ENCODE measurements at regions not wholly inside any gene's neighbourhood (a gene's known extent, or its start where the extent isn't known, plus 50 kb on each side); places are given as distances from the start of the nearest gene placed in this dataset.

- in situ Hi-C loops (cut with MboI): no loop called here
- Histone ChIP-seq H4K20me1 (ENCODE audit: control insufficient read depth, insufficient read depth) (no peaks in the 10 kb centered on the region), H2AFZ (ENCODE audit: control insufficient read depth, low read depth, low read length) (no peak overlapping the region), H3K9ac (ENCODE audit: control insufficient read depth, insufficient read depth, low read length) (no peak overlapping the region), H3K36me3 (ENCODE audit: control insufficient read depth in 2 of 2, insufficient read depth in 2 of 2, low read length in 1 of 2) (no peaks in the 10 kb centered on the region), H3K4me3 (no peak overlapping the region), H3K4me1 (ENCODE audit: control insufficient read depth, insufficient read depth, low read length) (peaks cover 83% of the 10 kb centered on the region), H3K27ac (ENCODE audit: control insufficient read depth, insufficient read depth) (peak overlapping the region; percentile 92), H3K9me3 (replicated peaks; ENCODE audit: control insufficient read depth, insufficient read depth, low read length) (no peaks in the 10 kb centered on the region; the same call in 2 of the 3 replicates), H3K79me2 (ENCODE audit: control insufficient read depth, insufficient read depth, low read length) (no peaks in the 10 kb centered on the region; the same call in 1 of the 2 replicates), H3K27me3 (replicated peaks in 1 of 2; ENCODE audit: control insufficient read depth in 2 of 2, insufficient read depth in 2 of 2, low read length in 1 of 2) (no peaks in the 10 kb centered on the region), H3K4me2 (ENCODE audit: control insufficient read depth, insufficient read depth) (peak overlapping the region; percentile 53)
- SMC1A ChIA-PET (ENCODE audit: uncharacterized antibody, unreplicated experiment): interaction anchor here (0.8 to 19.0 kb wide), 15 partner anchors 9 to 122 kb away, joined by 3 to 344 read pairs (median 10); partner anchors contain the start of gene CCND2
- POLR2A ChIA-PET: interaction anchor here (0.7 to 7.8 kb wide), 9 partner anchors 8 to 121 kb away, joined by 3 to 84 read pairs (median 10); partner anchors contain the start of gene CCND2
- no peak for FAIRE-seq
- CTCF ChIA-PET: interaction anchor here (0.5 to 6.0 kb wide), 8 partner anchors 9 to 125 kb away, joined by 3 to 35 read pairs (median 12); no protein-coding TSS in a partner anchor
- no peak for ATAC-seq
- TSS peak; percentile 55 for BruUV-seq (replicated peaks)
- intact Hi-C loops (cut with micrococcal nuclease; ENCODE audit: unreplicated experiment): loop anchor here (2.0 kb wide), 4 partner anchors 15 to 121 kb away; partner anchors contain the start of gene CCND2
- 74% methylated on average over 4 of the region's 4 CpGs for WGBS (ENCODE audit: insufficient coverage, insufficient replicate concordance, low lambda C conversion rate, missing lambda C conversion rate)
- RAD21 ChIA-PET (ENCODE audit: unreplicated experiment): interaction anchor here (0.8 to 6.4 kb wide), 14 partner anchors 9 to 160 kb away, joined by 3 to 69 read pairs (median 7); partner anchors contain the start of gene CCND2
- DNase-seq (ENCODE audit: low read depth, low spot score): no peak
- TF ChIP-seq MAX (IDR thresholded peaks at IDR 0.05; ENCODE audit: low read depth, low read length) (no peak), DPF2 (IDR thresholded peaks at IDR 0.05) (no peak), CEBPB (IDR thresholded peaks at IDR 0.05; ENCODE audit: borderline replicate concordance in 1 of 2, low read depth in 2 of 2, low read length in 2 of 2) (no peak), POLR2AphosphoS2 (IDR thresholded peaks at IDR 0.05; ENCODE audit: low read depth, low read length) (no peak), RUNX3 (IDR thresholded peaks at IDR 0.05; ENCODE audit: low read length) (no peak), MTA3 (IDR thresholded peaks at IDR 0.05; ENCODE audit: borderline replicate concordance, low read length) (no peak), ZNF687 (IDR thresholded peaks at IDR 0.05) (no peak), GABPA (IDR thresholded peaks at IDR 0.05; ENCODE audit: low read depth) (no peak), PAX5 (IDR thresholded peaks at IDR 0.05; ENCODE audit: borderline replicate concordance, low read depth, low read length) (no peak), IKZF1 (conservative IDR thresholded peaks at IDR 0.05) (peak; percentile 16; the same call in 1 of the 2 replicates), BCL3 (IDR thresholded peaks at IDR 0.05; ENCODE audit: borderline replicate concordance, insufficient read depth, low read depth, low read length, poor library complexity, severe bottlenecking) (no peak), YY1 (IDR thresholded peaks at IDR 0.05; ENCODE audit: low read depth, low read length) (no peak), NFXL1 (IDR thresholded peaks at IDR 0.05; ENCODE audit: borderline replicate concordance) (no peak), ESRRA (IDR thresholded peaks at IDR 0.05; ENCODE audit: low read length) (no peak), ZSCAN29 (IDR thresholded peaks at IDR 0.05) (no peak), RELA (IDR thresholded peaks at IDR 0.05; ENCODE audit: borderline replicate concordance, partially characterized antibody) (no peak)
Measured at GRCh38 chr12:4151362-4152121, 122.0 kb upstream of the CCND2 start.
